ENCODE measurements at regions not wholly inside any gene's neighbourhood (a gene's known extent, or its start where the extent isn't known, plus 50 kb on each side); places are given as distances from the start of the nearest gene placed in this dataset.
A peak's percentile ranks its signal among the peaks of the same experiment; 100 is the strongest.
"Not testable (repeated sequence)": the region's sequence is repeated elsewhere in the genome, so short reads cannot be mapped to it uniquely, and the experiment has no call there.

DNA sequence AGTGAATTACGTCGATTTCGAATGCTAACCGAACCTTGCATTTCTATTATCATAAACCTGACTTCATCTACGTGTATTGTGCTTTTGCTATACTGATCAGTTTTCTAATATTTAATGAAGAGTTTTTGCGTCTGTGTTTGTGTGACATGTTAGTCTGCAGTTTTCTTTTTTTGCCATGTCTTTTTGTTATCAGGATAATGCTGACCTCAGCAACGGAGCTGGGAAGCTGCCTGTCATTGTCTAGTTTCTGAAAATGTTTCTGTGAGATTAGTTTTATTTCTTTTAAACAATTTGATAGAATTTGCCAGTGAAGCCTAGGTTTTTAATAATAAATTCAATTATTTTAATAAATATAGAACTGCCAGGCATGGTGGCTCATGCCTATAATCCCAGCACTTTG lies 139.3 kb downstream of the LAT start:
- not testable (repeated sequence) for DNase-seq

DNA sequence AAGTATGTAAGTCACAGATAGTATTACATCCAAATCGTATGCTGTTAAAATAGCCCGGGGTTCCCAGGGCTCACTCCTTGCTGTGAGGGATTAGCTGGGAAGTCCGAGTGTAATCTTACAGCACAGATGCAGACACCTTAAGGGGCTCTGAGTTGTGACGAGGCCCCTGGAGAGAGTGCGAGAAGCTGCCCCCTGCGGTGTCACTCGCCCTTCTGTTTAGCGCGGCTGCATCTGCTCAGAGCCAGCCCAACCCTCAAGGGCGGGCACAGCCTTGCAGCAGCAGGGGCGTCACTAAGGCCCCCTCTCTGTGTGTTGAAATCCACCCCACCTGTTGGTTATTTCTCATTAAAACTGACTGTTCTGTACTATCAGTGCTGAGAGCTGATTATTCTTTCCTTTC lies 135.8 kb downstream of the LAT start:
- not testable (repeated sequence) for DNase-seq

DNA sequence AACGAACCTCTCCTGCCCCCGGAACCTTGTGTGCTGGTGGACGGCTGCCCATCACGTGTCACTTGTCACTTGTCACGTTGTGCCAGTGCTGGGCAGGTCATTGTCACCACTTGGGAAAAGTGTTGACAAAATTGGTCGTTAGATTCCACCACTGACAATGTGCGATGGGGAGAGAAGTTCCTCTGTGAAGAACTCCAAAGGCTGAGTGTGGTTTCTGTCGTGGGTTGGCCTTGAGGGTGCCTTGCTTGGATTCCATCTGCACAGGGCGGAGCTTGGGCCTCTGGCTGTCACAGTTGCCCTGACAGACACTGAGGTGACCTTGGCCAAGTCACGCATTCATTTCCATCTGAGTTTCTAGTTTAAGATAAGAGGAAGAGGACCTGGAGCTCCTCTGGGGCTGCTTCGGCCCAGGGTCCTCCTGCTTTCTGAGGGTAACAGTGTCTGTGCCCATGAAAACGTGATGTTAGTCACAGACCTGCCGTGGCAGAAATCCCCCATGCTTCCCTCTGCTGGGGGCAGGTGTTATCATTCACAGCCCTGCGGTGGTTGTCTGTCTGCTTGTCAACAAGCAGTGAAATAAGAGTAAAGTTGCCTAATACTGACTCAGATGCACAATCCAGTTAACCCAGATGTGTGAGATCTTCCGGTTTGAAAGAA lies 133.6 kb downstream of the LAT start:
- peak; percentile 41 for DNase-seq

DNA sequence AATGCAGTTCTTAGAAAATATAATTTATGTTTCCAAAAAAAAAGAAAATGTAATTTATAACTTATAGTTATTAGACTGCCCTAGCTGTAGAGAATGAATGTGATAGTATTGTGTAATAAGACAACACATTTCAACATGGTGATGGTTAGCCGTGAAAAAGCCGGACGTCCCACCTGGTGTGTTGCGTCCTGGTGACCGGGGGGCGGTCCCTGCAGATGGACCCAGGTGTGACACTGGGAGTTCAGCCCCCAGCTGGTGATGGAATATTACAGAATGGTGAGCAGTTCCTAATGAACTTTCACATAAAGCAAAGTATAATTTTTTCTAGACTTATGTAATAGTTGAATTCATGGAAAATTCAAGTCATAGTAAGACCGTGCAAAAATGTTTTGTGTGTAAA lies 132.8 kb downstream of the LAT start:
- no peak for DNase-seq

DNA sequence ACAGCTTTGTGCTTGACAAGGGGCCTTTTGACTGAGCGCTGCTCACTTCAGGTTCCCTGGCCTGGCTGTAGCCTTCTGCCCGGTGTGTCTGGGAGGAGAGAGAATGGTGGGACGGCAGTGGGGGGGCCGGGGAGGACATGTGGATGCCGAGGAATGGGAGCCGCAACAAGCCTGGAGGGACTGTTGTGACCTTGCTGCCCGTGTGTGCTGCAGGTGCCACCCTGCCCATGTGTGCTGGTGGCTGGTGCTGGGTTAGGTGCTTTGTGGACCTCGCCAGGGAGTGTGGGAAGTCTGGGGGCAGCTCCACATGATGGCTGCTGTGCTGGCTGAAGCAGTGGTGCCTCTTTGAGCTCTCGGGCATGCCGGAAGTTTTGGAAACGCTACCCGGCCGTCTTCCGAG lies 132.1 kb downstream of the LAT start:
- DNase-seq, result no peak

DNA sequence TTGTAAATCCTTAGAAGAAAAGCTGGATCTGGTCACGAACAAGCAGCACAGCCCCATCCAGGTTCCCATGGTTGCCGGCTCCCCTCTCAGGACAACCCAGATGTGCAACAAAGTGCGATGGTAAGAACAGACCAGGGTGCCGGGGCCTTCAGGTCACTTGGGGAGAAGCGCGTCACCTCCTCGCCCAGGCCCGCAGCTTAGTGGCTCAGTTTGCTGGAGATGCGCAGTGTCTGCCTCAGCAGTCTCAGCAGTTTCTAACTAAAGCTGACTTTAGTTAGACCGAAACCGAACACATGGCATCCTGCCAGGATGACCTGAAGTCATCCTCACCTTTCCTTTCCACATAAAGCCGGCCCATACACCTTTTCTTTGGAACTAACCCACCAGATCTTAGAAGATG lies 131.4 kb downstream of the LAT start:
- DNase-seq, result not testable (repeated sequence)

DNA sequence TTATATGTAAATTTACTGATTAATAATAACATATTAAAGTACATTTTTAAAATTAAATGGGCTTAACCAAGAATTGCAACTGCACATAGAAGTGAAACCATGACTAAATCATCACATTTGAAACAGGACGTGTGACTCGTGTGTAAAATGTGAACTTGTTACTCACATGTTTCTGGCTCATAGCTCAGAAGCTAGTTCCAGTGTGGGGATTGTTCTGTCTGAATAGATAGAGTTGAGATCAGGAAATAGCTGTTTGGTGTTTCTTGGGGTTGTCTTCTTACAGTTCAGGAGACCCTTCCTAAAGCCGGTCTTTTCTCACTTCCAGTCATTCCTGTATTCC lies 130.9 kb downstream of the LAT start:
- DNase-seq, result peak; percentile 31

DNA sequence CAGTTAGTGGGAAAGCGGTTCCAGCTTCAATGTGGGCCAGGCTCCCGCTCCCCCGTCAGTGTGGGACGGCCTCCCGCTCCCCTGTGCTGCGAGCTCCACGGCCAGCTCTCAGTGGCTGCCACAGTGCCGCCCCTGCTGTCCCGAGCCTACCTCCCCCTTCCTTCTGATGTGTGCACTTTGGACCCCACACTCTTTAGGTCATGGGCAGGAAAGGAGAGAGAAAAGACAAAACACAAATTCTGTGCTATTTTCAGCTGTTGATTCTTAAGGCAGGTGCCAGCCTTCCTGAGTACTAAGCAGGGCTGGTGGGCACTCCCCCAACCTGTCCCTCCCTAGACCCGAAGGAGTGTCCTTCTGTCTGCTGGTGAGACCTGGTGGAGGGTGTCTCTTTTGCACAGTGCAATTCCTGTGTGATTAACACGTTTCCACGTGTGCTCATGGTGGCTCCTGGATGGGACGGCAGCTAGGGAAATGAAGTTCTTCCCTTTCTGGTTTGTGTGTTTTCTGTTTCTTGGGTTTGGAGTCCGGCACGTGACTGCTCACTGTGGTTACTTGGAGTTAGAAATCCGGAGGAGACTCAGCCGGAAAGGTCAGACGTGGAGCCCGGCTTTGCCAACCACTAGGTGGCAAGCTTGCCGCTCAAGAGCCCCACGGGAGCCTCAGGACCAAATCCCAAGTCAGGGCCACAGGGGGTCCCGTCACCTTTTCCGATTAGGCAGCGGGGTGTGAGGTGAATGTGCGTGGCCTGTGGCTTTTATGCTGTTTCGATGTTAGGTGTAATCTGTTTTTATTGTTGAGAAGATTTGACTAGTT lies 130.3 kb downstream of the LAT start:
- peak; percentile 20 for DNase-seq

DNA sequence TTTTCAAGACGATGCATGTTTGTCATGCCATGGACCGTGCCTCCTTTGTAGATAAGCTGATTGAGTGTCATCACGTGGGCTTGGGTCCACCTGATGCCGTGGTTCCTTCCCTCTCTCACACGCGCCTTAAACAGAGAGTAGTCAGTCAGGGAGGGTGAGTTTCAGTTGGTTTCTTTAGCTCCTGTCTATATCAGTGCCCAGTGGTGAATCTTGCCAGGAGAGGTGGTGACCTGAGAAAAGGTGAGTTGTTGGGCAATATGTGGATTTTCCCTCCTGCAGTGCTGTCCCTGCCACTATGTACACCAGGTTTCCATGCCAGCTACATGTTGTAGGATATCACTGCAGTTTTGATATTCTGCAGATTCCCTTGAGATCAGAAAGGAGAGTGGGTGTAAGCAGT lies 129.7 kb downstream of the LAT start:
- DNase-seq, result no peak

DNA sequence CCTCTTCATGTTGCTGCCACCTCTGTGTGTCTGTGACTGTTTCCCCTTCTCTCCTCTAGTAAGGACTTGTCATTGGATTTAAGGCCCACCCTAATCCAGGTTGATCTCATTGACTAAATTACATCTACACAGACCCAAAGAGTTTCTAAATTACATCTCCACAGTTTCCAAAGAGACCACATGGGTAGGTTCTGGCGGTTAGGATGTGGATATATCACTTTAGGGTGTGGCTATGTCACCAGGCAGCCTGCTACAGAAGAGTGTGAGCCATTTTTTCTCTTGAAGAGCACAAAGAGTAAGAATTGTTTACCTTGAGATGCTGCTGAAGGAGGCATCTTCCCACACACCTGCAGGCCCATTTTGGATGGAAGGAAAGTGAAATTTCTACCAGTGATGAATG lies 128.6 kb downstream of the LAT start:
- peak; percentile 21 for DNase-seq

DNA sequence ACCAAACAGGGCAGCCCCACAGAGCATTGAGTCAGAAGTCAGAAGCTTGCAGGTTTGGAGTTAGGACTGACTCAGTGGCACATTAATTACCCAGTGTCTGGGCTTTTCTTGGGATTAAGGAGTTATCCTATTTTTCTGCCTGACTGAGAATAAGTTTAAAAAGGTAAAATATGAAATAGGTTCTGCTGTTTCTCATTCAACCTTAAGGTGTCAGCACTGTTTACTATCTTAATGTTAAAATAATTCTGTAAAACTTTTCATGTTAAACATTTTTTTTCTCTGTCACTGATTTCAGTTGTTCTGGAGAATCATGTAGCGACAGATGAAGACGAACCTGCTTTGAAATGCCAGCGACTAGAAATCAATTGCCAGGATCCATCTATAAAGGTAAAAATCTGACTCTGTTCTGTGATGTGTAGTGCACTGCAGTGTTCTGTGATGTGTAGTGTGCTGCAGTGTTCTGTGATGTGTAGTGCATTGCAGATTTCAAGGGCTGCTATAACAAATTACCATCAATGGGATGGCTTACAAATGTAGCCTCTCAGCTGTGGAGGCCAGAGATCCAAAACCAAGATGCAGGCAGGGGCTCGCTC lies 128.0 kb downstream of the LAT start:
- DNase-seq, result no peak

DNA sequence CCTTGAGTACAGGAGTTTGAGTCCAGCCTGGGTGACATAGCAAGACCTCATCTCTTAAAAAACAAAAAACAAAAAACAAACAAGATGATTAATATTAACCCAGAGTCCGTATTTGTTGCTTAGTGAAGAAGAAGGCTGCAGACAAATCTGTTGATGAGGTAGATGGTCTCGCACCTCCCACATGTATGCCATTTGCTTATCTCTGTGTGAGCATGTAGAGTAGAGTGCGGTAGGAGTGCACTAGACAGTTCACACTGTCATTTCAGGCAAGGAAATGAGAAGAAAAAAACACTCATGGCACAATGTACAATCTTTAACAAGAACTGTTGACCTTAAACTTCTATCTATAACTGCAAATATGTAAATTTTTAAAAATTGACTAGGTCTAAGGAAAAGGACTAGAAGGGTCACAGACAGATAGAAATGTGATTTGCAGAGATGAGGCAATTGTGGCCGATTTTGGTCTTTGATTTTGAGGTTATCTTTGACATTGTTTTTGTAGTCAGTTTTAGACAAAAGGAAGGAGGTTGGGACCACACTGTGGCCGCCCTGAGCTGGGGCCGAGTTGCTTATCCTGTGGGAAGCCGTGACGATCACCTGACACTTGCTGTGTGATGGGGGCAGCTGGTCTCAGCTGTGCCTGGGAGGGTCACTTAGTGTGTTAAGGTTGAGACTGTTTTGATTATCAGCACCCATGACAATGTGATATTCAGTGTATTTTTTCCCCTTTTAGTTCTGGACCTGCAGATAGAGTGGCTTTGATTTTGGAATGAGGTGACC lies 127.2 kb downstream of the LAT start:
- peak; percentile 51 for DNase-seq

DNA sequence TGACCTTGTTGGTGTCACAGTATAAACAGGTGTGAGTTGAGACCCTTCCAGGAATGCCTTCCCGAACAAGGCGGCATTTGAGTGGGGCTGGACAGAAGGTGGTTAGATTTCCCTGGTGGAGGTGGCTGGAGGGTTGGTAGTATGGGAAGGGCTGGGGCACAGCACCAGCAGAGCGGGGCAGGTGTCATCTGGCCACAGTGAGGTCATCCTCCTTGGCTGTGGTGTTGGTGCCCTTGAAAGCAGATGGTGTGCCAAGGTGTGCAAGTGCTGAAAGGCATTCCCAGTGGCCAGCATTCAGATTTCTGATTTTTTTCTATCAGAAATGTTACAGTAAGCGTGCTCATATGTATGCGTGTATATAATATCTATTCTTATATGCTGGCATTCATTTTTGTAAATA lies 126.6 kb downstream of the LAT start:
- no peak for DNase-seq

DNA sequence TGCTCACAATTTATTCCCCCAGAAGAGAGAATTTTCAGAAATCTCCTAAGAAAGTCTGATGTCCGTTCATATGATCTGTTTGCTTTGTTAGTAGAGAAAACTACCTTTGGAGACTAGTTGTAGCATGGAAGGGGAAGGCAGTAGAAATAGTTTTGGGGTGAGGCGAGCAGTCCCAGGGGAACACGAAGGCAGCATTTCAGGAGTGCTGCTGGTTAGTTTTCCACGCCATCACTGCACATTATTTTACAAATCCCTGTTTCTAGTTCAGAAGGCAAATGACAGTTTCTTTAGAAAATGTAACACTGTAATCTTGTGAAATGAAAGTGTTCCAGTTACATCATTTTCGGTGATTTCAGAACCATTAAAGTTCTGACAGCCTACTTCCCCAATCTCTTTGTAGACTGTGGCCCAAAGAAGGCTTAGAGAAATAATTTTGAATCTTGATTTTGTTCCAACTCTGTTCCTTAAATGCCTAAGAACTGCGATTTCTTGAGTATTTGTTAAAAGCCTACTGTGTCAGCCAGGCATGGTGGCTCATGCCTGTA lies 123.8 kb downstream of the LAT start:
- DNase-seq, result not testable (repeated sequence)

DNA sequence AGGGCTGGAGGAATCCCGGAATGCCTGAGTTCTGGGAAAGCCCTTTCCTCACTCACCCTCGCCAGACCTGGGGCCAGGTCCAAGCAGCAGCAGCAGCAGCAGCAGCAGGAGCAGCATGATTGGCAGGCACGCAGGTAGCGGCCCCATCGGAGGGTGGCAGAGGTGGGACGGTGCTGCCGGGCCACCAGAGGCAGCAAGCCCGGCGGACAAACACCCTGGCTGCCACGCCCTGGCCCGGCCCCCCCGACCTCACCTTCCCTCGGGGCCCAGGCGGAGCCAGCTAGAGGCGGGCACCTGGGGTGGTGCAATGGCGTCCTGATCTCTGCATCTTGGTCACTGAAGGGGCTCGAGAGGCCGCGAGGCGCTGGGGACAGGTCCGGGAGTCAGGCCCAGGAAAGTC lies 122.4 kb downstream of the LAT start:
- no peak for DNase-seq

DNA sequence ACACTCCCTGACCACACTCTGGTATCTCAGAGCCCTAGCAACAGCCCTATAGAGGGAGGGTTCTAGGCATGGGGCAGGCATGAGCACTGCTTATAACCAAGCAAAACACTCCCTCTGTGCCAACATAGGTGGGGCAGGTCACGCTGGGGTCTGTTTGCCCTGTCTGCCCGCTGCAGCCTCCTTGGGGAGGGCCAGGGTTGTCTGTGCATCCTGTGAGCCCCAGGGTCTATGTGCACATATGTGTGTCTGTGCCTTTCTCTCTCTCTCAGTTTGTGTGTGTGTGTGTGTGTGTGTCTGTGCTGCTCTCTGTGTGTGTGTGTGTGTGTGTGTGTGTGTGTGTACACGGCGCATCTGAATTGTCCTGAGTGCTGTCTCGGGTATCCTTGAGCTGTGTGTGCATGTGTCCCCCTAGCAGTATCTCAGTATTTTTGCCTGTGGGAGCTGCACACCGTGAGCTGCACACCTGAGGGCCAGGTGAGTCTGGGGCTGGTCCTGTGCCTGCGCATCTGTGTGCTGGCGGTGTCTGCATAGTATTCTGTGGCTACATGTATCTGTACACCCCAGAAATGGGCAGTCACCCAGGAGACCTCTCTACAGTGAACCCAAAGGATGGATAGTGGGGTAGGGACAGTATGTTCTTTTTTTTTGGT lies 121.5 kb downstream of the LAT start:
- not testable (repeated sequence) for DNase-seq

DNA sequence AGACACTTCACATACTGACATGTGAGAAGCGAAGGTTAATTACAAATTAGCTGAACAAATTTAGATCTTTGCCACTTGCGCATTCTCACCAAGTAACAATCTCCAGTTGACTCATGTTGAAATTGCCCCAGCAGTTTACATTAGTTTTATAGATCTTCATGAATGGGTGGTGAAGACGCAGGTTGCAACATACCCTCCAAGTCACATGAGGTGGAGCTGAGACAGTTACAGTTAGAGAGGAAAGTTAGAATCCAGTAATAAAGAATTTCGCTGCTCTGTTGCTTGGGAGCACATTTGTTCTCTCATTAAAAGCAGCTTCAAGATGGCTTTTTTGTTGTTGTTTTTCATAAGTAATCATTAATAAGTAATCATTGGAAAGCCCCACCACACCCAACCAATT lies 119.7 kb downstream of the LAT start:
- DNase-seq, result not testable (repeated sequence)

DNA sequence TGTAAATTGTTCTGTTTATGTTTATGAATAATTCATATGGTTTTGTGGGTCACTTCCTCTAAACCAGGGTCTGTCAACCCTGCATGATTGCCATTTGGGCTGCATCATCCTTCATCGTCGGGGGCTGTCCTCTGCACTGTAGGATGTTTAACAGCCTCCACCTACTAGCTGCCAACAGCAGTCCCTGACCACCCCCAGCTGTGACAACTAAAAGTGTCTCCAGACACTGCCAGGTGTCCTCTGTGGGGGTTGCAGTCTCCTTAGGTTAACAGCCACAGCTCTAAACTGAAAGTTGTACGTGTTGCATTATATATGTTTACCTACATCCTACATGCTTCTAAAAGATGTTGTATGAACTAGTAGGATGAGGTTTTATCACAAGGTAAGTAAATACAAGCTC lies 113.1 kb downstream of the LAT start:
- DNase-seq, result not testable (repeated sequence)

DNA sequence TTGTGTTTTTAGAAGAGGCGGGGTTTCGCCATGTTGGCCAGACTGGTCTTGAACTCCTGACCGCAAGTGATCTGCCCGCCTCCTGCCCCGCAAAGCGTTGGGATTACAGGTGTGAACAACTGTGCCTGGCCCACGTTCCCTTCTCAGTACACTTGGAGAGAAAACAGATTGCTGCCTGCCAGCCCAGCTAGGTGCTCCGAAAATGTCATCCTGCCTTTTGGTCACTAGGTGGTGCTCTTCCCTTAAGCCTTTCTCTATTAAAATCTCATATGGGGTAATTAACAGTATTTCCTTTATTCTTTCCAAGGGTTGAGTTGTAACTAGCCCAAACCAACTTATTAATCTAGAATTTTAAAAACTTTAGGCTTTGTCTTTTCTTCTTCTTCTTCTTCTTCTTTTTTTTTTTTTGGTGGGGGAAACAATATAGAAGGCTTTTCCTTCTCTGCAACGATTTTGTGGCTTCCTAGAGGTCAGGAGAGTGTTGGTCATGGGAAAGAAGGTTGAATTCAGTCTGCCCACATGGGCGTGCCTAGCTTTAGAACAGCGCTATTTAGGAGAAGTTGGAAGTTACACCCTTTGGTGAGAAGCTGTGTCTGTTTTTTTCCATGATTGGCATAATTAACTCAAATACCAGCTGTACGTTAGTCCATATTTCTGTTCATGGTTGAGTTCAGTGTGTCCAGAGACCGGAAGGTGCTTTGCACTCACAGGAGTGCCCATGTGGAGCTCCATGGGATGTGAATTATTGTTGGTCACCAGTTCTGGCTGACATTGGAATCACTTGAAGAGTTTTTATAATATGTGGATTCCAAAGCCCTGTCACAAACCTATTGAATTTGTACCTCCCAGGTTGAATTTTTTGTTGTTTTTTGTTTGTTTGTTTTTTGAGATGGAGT lies 110.1 kb downstream of the LAT start:
- not testable (repeated sequence) for DNase-seq

DNA sequence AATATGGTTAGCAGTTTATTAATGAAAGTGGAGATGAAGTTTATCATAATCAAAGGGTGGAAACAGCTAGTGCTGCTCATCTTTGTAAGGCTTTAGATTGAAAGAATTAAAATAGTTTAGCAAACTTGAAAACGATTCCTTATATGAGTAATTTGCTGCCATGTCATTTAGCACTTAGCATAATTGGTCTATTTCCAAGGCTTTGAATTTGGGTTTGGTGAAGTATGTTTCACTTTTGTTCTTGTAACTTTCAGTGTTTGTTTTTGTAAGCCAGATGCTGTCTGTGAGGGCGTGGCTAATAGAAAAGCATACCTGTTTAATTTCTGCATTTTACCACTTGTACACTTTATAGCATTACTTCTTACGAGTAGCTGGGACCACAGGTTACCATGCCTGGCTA lies 109.5 kb downstream of the LAT start:
- DNase-seq, result not testable (repeated sequence)

DNA sequence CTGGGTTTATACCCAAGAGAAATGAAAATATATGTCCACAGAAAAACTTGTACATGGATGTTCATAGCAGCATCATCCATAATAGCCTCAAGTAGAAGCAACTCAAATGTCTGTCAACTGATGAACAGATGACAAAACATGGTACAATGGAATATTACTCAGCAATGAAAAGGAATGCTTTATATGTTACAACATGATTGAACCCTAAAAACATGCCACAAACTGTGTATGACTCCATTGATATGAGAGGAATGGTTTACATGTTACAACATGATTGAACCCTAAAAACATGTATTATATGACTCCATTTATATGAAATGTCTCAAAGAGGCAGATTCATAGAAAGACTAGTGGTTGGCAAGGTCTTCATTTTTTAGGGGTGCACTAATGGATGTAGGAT lies 104.8 kb downstream of the LAT start:
- DNase-seq, result not testable (repeated sequence)

DNA sequence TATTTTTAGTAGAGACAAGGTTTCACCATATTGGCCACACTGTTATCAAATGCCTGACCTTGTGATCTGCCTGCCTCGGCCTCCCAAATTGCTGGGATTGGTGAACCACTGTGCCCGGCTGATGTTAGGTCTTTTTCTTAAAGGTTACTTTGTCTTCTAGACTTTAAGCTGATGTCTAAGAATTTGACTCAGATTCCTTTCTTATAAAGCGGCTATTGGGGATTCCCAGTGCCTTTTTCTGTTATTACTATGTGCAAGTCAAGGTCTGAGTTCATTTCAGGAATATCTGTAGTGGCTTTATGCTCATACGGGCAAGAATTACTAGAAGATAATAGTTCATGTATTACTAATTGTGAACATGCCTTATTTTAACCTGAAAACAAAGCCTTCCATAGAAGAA lies 102.8 kb downstream of the LAT start:
- DNase-seq, result not testable (repeated sequence)
